Astrocyte of the cerebellum (primary cell): ENCODE measurements at regions not wholly inside any gene's neighbourhood (a gene's known extent, or its start where the extent isn't known, plus 50 kb on each side); places are given as distances from the start of the nearest gene placed in this dataset.

Source experiments
- DNase-seq: peaks from one replicate; pipeline ENCODE4 v3.0.0-alpha.2; 2011; ENCODE audit warnings: low read depth
- H3K4me3 ChIP-seq: 2 replicates; pipeline ENCODE4 v1.5.1; 2011; ENCODE audit warnings: mild to moderate bottlenecking, low read depth, low read length, moderate library complexity
- in situ Hi-C: cut with HindIII; loops from 2 replicates; pipeline ENCODE4 v1.10.0; 2017; ENCODE audit warnings: low sequenced_read_pairs
- TF ChIP-seq, protein P1 (sequence below): IDR thresholded peaks from 2 replicates; pipeline ENCODE4 v1.5.1; 2012; ENCODE audit warnings: low read length, low read depth, moderate library complexity, mild to moderate bottlenecking; ENCODE audit errors: missing control alignments

GRCh38 chr15:26477044-26477443, 295.8 kb downstream of the GABRB3 start:
- in situ Hi-C loops, result no loop called here
- no peak overlapping the region for H3K4me3 ChIP-seq
- TF ChIP-seq, protein P1, sequence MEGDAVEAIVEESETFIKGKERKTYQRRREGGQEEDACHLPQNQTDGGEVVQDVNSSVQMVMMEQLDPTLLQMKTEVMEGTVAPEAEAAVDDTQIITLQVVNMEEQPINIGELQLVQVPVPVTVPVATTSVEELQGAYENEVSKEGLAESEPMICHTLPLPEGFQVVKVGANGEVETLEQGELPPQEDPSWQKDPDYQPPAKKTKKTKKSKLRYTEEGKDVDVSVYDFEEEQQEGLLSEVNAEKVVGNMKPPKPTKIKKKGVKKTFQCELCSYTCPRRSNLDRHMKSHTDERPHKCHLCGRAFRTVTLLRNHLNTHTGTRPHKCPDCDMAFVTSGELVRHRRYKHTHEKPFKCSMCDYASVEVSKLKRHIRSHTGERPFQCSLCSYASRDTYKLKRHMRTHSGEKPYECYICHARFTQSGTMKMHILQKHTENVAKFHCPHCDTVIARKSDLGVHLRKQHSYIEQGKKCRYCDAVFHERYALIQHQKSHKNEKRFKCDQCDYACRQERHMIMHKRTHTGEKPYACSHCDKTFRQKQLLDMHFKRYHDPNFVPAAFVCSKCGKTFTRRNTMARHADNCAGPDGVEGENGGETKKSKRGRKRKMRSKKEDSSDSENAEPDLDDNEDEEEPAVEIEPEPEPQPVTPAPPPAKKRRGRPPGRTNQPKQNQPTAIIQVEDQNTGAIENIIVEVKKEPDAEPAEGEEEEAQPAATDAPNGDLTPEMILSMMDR, result no peak
- no peak for DNase-seq

DNA sequence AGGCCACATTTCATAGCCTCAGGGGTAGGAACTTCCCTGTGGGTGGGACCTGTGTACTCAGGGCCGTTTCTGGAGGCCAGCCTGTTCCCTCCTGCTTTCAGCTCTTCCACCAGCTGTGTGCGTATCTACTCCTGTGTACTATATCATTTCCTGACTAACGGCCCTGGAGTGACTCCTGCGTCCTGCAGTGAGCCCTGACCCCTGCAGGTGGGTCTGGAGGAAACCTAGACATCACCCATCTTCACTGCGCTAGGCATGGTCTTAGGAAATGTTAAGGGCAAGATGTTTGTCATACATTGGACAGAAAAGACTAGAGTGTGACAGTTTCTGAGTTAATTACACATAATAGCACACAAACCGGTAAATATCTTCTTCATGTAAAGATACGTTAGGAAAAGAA, 297.3 kb downstream of the GABRB3 start:
- TF ChIP-seq, protein P1, result no peak
- no peak overlapping the region for H3K4me3 ChIP-seq
- no peak for DNase-seq
- in situ Hi-C loops, result no loop called here

DNA sequence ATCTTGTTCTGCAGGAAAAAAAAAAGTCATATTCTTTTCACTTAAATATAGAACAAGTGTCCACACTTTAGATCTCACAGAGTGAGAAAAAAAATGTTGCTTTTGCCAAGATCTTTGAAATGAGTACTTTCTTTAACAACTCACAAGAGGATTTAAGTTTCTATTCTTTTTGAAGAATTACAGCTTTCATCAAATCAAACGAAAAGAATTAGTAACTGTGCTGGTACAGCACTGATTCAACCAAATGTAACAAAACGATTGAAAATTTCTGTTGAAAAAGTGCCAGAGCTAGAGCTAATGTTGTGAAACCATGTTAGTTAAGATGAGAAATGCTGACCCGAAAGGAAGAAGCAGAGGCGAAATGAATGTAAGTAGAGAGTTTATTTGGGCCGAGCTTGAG, 300.2 kb downstream of the GABRB3 start:
- TF ChIP-seq, protein P1, result no peak
- in situ Hi-C loops, result no loop called here
- no peak for DNase-seq
- H3K4me3 ChIP-seq, result no peak overlapping the region

DNA sequence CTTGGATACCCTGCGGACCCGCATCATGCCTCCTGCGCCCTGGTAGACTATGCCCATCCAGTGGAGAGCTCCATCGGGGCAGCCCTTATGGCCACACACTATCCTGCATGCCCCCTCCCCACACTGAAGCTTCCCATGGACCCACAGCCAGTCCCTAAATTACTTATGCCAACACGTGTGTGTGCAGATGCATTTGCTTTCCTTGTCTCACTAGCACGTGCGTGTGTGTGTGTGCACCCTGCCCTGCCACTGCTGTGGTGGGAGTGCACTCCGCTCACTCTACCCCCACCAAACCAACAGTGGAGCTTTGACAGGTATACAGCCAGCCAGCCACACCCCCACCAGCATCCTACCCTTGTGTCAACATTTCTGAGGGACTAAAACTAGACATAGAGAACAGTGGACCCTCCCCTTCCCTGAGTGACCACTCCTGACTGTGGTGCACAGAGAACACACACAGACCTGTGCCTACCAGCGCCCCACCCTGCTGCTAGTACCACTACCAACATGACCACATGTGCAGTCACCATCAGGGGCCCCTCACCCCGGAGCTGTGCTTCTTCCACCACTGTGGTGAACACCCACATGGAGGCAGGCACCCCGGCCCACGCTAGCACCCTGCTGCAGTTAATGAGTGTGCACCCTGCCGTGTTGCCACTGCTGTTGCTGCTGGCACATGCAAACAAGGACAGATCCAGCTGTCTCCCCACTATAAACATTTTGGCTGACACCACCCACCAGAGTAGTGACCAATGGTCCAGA, 310.8 kb downstream of the GABRB3 start:
- H3K4me3 ChIP-seq, result no peak overlapping the region
- in situ Hi-C loops, result no loop called here
- TF ChIP-seq, protein P1, result no peak
- no peak for DNase-seq

GRCh38 chr15:26460165-26460564, 312.7 kb downstream of the GABRB3 start:
- no peak for DNase-seq
- TF ChIP-seq, protein P1, result no peak
- in situ Hi-C loops, result no loop called here
- no peak overlapping the region for H3K4me3 ChIP-seq

- no peak for DNase-seq
- TF ChIP-seq, protein P1, result no peak
- in situ Hi-C loops, result no loop called here
- no peak overlapping the region for H3K4me3 ChIP-seq
Observed at GRCh38 chr15:26455828-26456227, 317.0 kb downstream of the GABRB3 start.

- TF ChIP-seq, protein P1, result no peak
- DNase-seq, result no peak
- in situ Hi-C loops, result no loop called here
- no peak overlapping the region for H3K4me3 ChIP-seq
Observed at GRCh38 chr15:26453914-26454313, 319.0 kb downstream of the GABRB3 start.
